GM23248 (cell line): ENCODE measurements at regions not wholly inside any gene's neighbourhood (a gene's known extent, or its start where the extent isn't known, plus 50 kb on each side); places are given as distances from the start of the nearest gene placed in this dataset.

Source experiments
- DNase-seq: peaks from one replicate; pipeline ENCODE4 v3.0.0-alpha.2; 2015
- H2AFZ ChIP-seq: fragments of 200-600 bp; sonication (generic); 2 replicates; pipeline ENCODE4 v1.6.1; 2016; ENCODE audit warnings: antibody characterized with exemption
- H3F3A ChIP-seq: fragments of 200-600 bp; sonication (generic); 2 replicates; pipeline ENCODE4 v1.6.1; 2016; ENCODE audit warnings: mild to moderate bottlenecking, antibody characterized with exemption, mixed run types; ENCODE audit not compliant: insufficient read depth
- H3K27ac ChIP-seq: fragments of 200-600 bp; sonication (generic); 2 replicates; pipeline ENCODE4 v1.5.1; 2016; ENCODE audit warnings: mild to moderate bottlenecking
- H3K27me3 ChIP-seq: fragments of 200-600 bp; sonication (generic); replicated peaks from 2 replicates; pipeline ENCODE4 v1.6.1; 2016; ENCODE audit warnings: mild to moderate bottlenecking; ENCODE audit not compliant: insufficient read depth
- H3K36me3 ChIP-seq: fragments of 200-600 bp; sonication (generic); 2 replicates; pipeline ENCODE4 v1.6.1; 2016; ENCODE audit warnings: low read depth, mild to moderate bottlenecking
- H3K4me1 ChIP-seq: fragments of 200-600 bp; sonication (generic); 2 replicates; pipeline ENCODE4 v1.6.1; 2016; ENCODE audit warnings: mild to moderate bottlenecking; ENCODE audit not compliant: insufficient read depth
- H3K4me2 ChIP-seq: fragments of 200-600 bp; sonication (generic); one replicate; pipeline ENCODE4 v1.6.1; 2016; ENCODE audit warnings: mild to moderate bottlenecking; ENCODE audit not compliant: unreplicated experiment
- H3K4me3 ChIP-seq: fragments of 200-600 bp; sonication (generic); 2 replicates; pipeline ENCODE4 v1.5.1; 2016; ENCODE audit warnings: mild to moderate bottlenecking
- H3K79me2 ChIP-seq: fragments of 200-600 bp; sonication (generic); 2 replicates; pipeline ENCODE4 v1.6.1; 2016; ENCODE audit warnings: mild to moderate bottlenecking; ENCODE audit not compliant: insufficient read depth
- H3K9ac ChIP-seq: fragments of 200-600 bp; sonication (generic); 2 replicates; pipeline ENCODE4 v1.6.1; 2016; ENCODE audit warnings: mild to moderate bottlenecking
- H3K9me2 ChIP-seq: fragments of 200-600 bp; sonication (generic); 2 replicates; pipeline ENCODE4 v1.6.1; 2016; ENCODE audit warnings: mixed run types, mild to moderate bottlenecking, moderate library complexity; ENCODE audit not compliant: insufficient read depth
- H3K9me3 ChIP-seq: fragments of 200-600 bp; sonication (generic); one replicate; pipeline ENCODE4 v1.6.1; 2017; ENCODE audit warnings: low read depth
- H4K20me1 ChIP-seq: fragments of 200-600 bp; sonication (generic); 2 replicates; pipeline ENCODE4 v1.6.0; 2016; ENCODE audit not compliant: insufficient read depth
- EZH2 ChIP-seq: fragments of 200-600 bp; sonication (generic); IDR thresholded peaks from 2 replicates; pipeline ENCODE4 v1.6.1; 2018; ENCODE audit warnings: antibody characterized with exemption, mild to moderate bottlenecking; ENCODE audit not compliant: insufficient read depth, poor library complexity, severe bottlenecking
- EZH2phosphoT487 ChIP-seq: fragments of 200-600 bp; sonication (generic); IDR thresholded peaks from 2 replicates; pipeline ENCODE4 v1.6.1; 2018; ENCODE audit warnings: antibody characterized with exemption, moderate library complexity, mild to moderate bottlenecking, low read depth; ENCODE audit not compliant: insufficient read depth
- WGBS, 2 experiments: methylation state at CpG; one replicate each; pipeline ENCODE4 v1.1.6; 2015 to 2017; ENCODE audit warnings: low lambda C conversion rate in 2 of 2, low coverage in 1 of 2; ENCODE audit errors: missing lambda C conversion rate in 2 of 2; 5-methylcytosine and 5-hydroxymethylcytosine counted together
- in situ Hi-C: fragments of 300-500 bp; cut with MboI; formaldehyde crosslinking; loops from 2 replicates; pipeline ENCODE4 v1.15.0; 2020

DNA sequence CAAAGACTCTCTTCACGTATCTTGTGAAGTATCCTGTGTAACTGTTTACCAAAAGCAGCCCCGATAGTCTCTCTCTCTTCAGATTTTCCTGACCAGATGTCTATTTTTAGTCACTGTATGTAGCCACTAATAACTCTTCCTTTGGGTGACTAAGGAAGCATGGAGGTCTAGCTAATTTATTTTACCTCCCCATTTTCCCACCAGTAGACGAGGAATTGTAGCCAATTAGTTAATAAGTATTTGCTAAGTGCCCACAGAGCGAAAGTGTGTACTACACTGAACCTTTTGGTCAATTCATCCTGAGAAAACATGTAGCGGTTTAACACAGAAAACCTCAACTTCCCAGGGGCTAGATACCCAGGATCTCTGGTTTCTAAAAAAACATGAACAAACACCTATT lies 180.6 kb downstream of the TBX18 start:
- Histone ChIP-seq H3K79me2 (no peaks in the 10 kb centered on the region), H3F3A (peaks cover 4% of the 10 kb centered on the region), H3K9me2 (no peaks in the 10 kb centered on the region), H4K20me1 (no peaks in the 10 kb centered on the region), H3K27me3 (no peaks in the 10 kb centered on the region), H3K27ac (no peak overlapping the region), H3K9me3 (no peaks in the 10 kb centered on the region), H3K9ac (no peak overlapping the region), H3K36me3 (no peaks in the 10 kb centered on the region), H3K4me2 (no peak overlapping the region), H2AFZ (0 out of 2 replicates have a peak overlapping the region, but pooled peaks have one; percentile 26), H3K4me1 (peaks cover 11% of the 10 kb centered on the region), H3K4me3 (no peak overlapping the region)
- TF ChIP-seq EZH2 (no peak), EZH2phosphoT487 (no peak)
- WGBS, 2 experiments: 73 to 75% methylated on average over 5 of the region's 5 CpGs
- in situ Hi-C loops: no loop called here
- peak; percentile 3 for DNase-seq

DNA sequence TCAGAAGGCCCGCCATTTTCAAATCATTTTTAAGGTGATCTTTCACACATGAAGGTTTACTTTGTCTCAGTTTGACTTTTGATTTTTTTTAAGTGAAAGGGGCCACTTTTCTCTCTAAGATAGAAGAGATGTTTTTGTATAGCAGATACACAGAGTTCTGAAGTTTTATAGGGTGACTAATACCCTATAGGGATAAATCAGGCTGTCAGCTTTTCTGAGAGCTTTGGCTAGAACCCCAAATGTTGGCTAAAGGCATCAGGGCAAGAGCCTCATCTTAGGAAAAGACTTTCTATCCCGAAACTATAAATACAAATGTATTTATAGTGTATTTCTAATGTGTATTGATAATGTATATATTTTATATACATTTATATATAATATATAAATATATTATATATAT lies 181.4 kb downstream of the TBX18 start:
- H3K9me3 ChIP-seq: no peaks in the 10 kb centered on the region
- no peaks in the 10 kb centered on the region for H3K36me3 ChIP-seq
- H3K4me2 ChIP-seq: no peak overlapping the region
- no peaks in the 10 kb centered on the region for H4K20me1 ChIP-seq
- H3K79me2 ChIP-seq: no peaks in the 10 kb centered on the region
- WGBS, 2 experiments: 97 to 98% methylated on average over 2 of the region's 2 CpGs
- in situ Hi-C loops: no loop called here
- H3F3A ChIP-seq: peaks cover 4% of the 10 kb centered on the region
- no peak overlapping the region for H3K27ac ChIP-seq
- H3K9me2 ChIP-seq: no peaks in the 10 kb centered on the region
- peak; percentile 9 for DNase-seq
- H3K4me3 ChIP-seq: no peak overlapping the region
- H3K4me1 ChIP-seq: peaks cover 11% of the 10 kb centered on the region
- H3K27me3 ChIP-seq: no peaks in the 10 kb centered on the region
- TF ChIP-seq EZH2phosphoT487 (no peak), EZH2 (no peak)
- H3K9ac ChIP-seq: no peak overlapping the region
- H2AFZ ChIP-seq: no peak overlapping the region

DNA sequence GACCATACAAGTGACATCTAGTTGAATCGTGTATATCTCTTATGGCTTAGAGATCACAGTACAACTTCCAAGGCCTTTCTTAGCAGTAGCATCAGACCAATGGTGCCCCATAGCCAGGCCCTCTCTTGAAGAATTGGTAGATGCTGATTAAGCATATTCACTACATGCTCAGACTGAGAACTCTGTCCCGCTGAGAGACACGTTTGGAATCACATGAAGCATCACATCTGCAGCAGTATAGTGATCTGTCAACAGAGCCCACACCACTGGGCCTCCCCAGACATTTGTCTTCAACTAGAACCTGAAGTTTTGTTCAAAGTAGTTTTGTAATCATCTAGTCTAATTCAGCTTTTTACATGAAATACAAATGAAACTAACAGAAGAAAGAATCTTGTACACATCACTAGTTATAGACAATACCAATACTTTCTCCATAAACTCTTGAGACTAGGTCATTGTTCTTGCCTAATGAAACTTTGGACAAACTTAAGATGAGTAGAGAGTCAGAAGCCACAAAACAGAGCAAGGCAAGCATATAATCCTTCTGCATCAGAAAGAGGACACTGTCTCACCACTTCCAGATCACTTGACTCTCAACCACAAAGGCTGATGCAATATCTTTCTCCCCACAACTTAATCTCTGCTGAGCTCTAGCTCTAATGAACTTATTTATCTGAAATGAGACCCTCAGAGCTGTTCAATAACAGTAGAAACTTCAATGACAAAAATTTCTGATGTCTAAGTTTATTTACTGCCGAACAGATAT lies 182.7 kb downstream of the TBX18 start:
- Histone ChIP-seq H3K9ac (peak overlapping the region; percentile 11; the same call in 1 of the 2 replicates), H3K79me2 (no peaks in the 10 kb centered on the region), H4K20me1 (no peaks in the 10 kb centered on the region), H2AFZ (peak overlapping the region; percentile 9), H3K27me3 (no peaks in the 10 kb centered on the region), H3F3A (peaks cover 4% of the 10 kb centered on the region), H3K36me3 (no peaks in the 10 kb centered on the region), H3K9me3 (no peaks in the 10 kb centered on the region), H3K4me3 (0 out of 2 replicates have a peak overlapping the region, but pooled peaks have one; percentile 1), H3K27ac (peak overlapping the region; percentile 14), H3K4me2 (peak overlapping the region; percentile 7), H3K4me1 (peaks cover 11% of the 10 kb centered on the region), H3K9me2 (no peaks in the 10 kb centered on the region)
- 64 to 68% methylated on average over 4 of the region's 4 CpGs for WGBS, 2 experiments
- peak; percentile 78 for DNase-seq
- in situ Hi-C loops: no loop called here
- TF ChIP-seq EZH2 (no peak), EZH2phosphoT487 (no peak)

DNA sequence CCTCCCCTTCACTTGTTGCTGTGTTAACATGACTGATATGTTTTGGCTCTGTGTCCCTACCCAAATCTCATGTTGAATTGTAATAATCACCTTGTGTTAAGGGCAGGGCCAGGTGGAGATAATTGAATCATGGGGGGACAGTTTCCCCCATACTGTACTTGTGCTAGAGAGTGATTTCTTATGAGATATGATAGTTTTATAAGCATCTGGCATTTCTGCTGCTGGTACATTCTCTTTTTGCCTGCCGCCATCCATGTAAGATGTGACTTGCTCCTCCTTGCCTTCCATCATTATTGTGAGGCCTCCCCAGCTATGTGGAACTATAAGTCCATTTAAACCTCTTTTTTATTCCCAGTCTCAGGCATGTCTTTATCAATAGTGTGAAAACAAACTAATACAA lies 185.0 kb downstream of the TBX18 start:
- H3K79me2 ChIP-seq: no peaks in the 10 kb centered on the region
- H3K9me2 ChIP-seq: no peaks in the 10 kb centered on the region
- in situ Hi-C loops: no loop called here
- no peak overlapping the region for H3K9ac ChIP-seq
- no peak for TF ChIP-seq EZH2phosphoT487
- no peak for TF ChIP-seq EZH2
- H3K36me3 ChIP-seq: no peaks in the 10 kb centered on the region
- no peak overlapping the region for H3K27ac ChIP-seq
- no peak overlapping the region for H2AFZ ChIP-seq
- WGBS, 2 experiments: 0% methylated on average over 1 of the region's 1 CpG
- no peaks in the 10 kb centered on the region for H3K9me3 ChIP-seq
- H4K20me1 ChIP-seq: no peaks in the 10 kb centered on the region
- no peak for DNase-seq
- H3K27me3 ChIP-seq: no peaks in the 10 kb centered on the region
- H3K4me1 ChIP-seq: peaks cover 20% of the 10 kb centered on the region
- H3K4me3 ChIP-seq: no peak overlapping the region
- H3F3A ChIP-seq: peaks cover 13% of the 10 kb centered on the region
- no peak overlapping the region for H3K4me2 ChIP-seq

DNA sequence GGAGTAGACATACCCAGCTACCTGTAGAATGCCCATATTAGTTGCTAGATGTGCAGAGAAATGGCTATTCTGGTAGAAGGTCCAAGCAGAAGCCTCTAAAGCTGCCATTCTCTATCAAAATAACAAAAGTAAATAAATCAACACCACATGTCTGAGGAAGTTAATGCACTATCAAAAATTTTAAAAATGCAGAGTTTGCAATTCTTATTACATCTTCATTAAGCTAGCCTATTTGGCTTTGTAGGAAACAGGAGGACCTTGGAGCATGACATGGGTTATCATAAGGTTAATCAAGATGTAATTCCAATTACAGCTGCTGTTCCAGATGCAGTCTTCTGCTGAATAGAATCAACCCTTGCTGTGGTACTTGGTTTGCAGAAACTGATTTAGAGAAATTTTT lies 188.4 kb downstream of the TBX18 start:
- Histone ChIP-seq H3K4me2 (no peak overlapping the region), H3K27me3 (no peaks in the 10 kb centered on the region), H3K79me2 (no peaks in the 10 kb centered on the region), H3K9ac (no peak overlapping the region), H3K27ac (no peak overlapping the region), H3K9me2 (no peaks in the 10 kb centered on the region), H2AFZ (no peak overlapping the region), H3K4me1 (peaks cover 9% of the 10 kb centered on the region; the same call in 1 of the 2 replicates), H4K20me1 (no peaks in the 10 kb centered on the region), H3K9me3 (no peaks in the 10 kb centered on the region), H3K4me3 (no peak overlapping the region), H3K36me3 (no peaks in the 10 kb centered on the region), H3F3A (0 out of 2 replicates have a peak, but pooled peaks cover 9% of the 10 kb centered on the region)
- DNase-seq: no peak
- in situ Hi-C loops: no loop called here
- TF ChIP-seq EZH2phosphoT487 (no peak), EZH2 (no peak)
